Cardiac fibroblast (primary cell): ENCODE measurements at regions not wholly inside any gene's neighbourhood (a gene's known extent, or its start where the extent isn't known, plus 50 kb on each side); places are given as distances from the start of the nearest gene placed in this dataset.

Experiments used
- DNase-seq, 2 donors: peaks; one replicate each; pipeline versions ENCODE4 v3.0.0 to v3.0.0-alpha.2; 2010; ENCODE audit warnings: low read depth in 2 of 2
- H3K4me3 ChIP-seq, 2 donors: replicated peaks in 1 of 2; 1 replicate in 1 of 2; 2 replicates in 1 of 2; pipeline ENCODE4 v1.5.1; 2011; ENCODE audit warnings: low read depth in 2 of 2, low read length in 2 of 2, mild to moderate bottlenecking in 2 of 2, moderate library complexity in 1 of 2
- TF ChIP-seq, protein P1 (sequence below): IDR thresholded peaks from one replicate; pipeline ENCODE4 v1.5.1; 2011; ENCODE audit warnings: low read depth, mild to moderate bottlenecking, low read length, inconsistent platforms

DNA sequence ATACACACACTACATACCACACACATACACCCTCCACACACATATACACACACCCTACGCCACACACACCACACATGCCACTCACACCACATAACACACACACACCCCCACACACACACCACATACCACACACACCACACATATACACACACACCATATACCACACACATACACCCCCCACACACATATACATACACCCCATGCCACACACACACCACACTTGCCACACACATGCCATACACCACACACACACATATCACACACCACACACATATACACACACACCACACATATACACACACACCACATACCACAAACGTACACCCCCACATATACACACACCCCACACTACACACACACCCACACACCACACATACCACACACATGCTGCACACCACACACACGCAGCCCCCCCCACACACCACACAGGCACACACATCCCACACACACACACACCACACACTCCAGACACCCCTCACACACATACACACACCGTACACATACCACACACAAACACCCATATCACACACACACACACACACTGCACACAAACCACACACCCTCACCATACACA is 76.7 kb upstream of the TMPRSS2 start:
- DNase-seq, result no peak
- H3K4me3 ChIP-seq, result no peak overlapping the region
- TF ChIP-seq, protein P1, sequence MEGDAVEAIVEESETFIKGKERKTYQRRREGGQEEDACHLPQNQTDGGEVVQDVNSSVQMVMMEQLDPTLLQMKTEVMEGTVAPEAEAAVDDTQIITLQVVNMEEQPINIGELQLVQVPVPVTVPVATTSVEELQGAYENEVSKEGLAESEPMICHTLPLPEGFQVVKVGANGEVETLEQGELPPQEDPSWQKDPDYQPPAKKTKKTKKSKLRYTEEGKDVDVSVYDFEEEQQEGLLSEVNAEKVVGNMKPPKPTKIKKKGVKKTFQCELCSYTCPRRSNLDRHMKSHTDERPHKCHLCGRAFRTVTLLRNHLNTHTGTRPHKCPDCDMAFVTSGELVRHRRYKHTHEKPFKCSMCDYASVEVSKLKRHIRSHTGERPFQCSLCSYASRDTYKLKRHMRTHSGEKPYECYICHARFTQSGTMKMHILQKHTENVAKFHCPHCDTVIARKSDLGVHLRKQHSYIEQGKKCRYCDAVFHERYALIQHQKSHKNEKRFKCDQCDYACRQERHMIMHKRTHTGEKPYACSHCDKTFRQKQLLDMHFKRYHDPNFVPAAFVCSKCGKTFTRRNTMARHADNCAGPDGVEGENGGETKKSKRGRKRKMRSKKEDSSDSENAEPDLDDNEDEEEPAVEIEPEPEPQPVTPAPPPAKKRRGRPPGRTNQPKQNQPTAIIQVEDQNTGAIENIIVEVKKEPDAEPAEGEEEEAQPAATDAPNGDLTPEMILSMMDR, result no peak

DNA sequence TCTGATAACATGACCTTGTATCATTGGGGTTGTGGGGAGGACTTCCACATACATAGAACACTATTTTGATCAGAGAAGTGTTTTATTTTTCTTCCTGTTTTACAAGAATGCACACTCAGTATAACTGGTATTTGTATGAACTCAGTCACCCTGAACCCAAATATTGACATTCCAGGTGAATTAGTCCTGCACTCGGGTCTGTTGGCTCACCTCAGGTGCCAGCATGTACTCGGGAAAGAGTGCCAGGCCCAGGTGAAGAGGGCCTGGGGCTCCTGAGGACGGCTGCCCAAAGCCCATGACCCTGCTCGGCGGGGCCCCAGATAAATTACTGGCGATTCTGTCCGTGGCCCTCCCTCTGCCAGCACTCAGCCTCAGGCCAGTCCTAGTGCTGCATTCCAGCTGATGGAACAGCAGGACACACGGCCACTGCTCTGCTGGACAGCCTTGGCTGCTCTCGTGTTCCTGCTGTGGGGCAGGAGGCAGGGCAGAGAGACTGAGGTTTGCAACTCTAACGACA is 75.4 kb upstream of the TMPRSS2 start:
- TF ChIP-seq, protein P1, result no peak
- no peak overlapping the region for H3K4me3 ChIP-seq
- DNase-seq, result no peak

DNA sequence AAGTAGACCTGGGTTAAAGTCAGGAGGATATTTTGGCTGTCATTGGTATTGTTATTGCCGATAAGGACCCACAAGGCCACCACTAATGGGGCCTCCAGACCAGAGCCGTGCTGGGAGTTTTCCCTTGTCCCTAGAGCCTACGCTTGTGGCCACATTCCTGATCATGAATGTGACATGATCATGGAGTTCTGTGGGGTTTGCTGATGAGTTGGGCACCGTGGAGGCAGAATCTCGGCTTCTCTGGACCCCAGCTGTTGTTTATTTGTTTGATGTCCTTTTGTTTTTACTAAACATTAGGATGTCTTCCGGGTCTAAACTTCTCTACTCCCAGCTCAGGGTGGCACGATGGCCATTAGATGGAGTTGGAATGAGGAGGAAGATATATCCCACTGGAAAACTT is 74.9 kb upstream of the TMPRSS2 start:
- DNase-seq, result no peak
- TF ChIP-seq, protein P1, result no peak
- no peak overlapping the region for H3K4me3 ChIP-seq

DNA sequence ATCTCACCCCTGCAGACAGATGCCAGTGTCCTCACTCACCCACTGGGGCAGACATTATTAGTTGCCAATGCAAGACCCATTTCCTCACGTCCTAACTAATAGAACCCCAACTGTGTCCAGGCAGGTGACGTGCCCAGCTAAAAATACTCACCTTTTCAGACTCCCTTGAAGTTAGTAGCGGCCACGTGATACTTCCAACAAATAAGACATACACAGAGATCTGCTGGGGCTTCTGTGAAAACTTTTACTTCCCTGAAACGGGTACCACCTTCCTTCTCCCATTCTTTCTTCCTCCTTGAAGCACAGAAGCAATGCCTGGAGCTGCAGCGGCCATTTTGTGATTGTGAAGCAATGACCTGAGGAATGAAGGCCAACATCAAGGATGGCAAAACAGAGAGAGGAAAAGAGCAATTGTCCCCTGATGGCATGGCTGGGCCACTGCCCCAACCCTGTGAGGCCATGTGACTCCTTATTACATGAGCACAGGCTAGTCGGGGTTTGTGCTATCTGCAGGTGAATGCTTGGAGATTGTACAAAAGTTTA is 74.4 kb upstream of the TMPRSS2 start:
- TF ChIP-seq, protein P1, result no peak
- DNase-seq, result no peak
- no peak overlapping the region for H3K4me3 ChIP-seq

DNA sequence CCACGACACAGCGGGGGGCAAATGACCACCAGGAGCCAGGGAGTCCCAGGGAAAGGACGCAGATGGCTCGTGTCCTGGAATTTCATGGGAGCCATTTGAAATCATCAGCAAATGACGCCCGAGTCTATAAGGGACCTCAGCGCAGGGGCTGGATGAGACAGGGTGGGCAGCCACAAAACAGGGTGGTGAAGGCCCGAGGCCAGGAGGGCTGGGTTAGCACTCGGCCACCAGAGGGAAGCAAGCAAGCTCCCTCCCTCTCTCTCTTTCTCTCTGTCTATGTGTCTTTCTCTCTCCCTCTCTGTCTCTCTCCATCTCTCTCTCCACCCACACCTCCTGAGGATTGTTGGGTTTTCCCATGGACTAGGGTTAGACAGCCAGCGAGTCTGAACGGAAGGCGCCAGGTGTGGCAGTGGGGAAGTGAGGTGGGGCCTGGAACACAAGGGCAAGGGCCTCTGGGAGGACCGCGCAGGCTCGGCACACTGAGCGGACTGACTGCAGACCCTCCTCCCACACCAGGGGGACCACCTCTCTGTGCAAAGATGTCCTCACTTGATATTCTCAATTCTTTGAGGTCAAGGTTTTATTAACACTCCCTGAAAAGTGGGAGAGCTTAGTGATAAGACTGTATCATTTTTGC is 73.8 kb upstream of the TMPRSS2 start:
- no peak for DNase-seq
- TF ChIP-seq, protein P1, result no peak
- H3K4me3 ChIP-seq, result no peak overlapping the region

DNA sequence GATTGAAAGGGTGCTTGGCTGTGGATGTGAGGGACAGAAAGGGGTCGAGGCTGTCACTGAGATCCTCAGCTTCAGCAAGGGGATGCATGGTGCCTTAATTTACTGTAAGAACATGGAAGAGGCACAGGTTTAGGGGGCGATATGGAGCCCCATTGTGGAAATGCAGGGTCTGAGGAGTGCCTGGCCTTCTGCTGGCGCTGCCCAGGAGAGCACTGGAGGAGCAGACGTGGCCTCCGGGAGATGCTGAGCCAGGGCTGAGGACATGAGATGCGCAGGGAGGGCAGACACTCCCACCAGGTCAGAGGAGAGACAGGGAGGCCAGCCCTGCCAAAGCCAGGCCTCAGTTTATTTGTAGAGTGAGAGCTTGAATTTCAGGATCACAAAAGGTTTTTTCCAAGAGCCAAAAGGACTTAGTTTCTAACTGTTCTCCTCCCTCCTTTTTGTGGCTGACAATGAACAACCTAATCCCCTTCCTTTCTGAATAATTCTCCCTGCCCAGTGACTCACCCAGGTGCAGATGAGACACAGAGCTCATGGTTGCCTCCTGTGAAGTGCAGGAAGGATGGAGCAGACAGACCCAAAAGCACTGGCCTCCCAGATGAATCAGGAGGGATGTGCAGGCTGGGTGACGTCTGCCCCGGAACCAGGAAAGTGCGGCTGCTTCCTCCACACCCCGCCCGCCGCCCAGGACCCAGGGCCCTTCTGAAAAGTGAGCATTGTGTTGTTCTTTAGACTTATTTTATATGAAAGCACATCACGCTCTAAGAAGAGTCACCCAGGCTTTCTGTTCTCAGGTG is 73.0 kb upstream of the TMPRSS2 start:
- DNase-seq, result no peak
- TF ChIP-seq, protein P1, result no peak
- H3K4me3 ChIP-seq, result no peak overlapping the region
